ENCODE measurements at regions not wholly inside any gene's neighbourhood (a gene's known extent, or its start where the extent isn't known, plus 50 kb on each side); places are given as distances from the start of the nearest gene placed in this dataset.
"Not testable (repeated sequence)": the region's sequence is repeated elsewhere in the genome, so short reads cannot be mapped to it uniquely, and the experiment has no call there.

DNA sequence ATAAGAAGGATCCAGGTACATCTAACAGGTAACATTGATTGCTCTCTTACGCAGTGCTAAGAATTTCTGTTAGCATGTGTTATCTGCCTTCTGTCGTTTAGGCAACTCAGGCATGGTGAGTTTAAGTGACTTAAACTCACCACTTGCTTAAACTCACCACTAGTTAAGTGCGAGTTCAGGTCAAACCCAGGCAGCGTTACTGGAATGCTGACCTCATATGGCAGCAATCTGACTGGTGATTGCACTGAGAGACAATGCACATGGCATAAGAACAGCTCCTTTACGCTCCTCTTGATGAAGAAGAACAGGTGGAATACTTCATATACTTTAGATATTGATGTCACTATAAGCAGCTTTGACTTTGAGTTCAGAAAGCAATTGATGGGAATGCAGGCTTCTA lies 954.1 kb downstream of the SOCS6 start:
- no peak for DNase-seq (ENCODE audit: low spot score)

DNA sequence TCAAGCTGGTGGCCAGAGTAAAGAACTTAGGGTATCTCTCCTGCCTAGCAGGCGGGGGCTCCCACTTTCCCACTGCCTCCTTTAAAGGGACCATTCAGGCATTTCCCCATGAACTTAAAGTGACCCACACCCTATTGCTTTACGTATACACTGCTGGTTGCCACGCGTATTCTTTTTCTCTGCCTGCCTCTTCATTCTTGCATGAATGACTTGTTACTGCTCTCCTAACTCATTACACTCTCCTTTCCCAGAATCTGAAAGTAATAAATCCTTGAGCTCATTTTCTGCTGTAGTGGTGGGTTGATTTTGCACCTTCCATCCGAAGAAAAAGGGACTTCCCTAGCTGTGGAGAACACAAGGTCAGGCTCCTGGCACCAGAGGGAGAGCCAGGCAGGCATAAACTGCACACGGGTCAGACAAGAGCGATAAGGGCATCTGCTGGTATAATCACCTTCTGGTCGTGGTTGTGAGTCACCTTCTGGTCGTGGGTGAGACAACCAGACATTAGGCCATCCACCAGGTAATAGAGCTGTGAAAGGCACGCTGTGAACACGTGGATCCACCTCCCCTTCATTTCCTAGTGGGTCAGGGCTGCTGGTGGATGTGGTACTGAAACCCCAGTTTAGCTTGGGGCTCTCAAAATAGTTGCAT lies 950.3 kb downstream of the SOCS6 start:
- DNase-seq (ENCODE audit: low spot score): no peak

DNA sequence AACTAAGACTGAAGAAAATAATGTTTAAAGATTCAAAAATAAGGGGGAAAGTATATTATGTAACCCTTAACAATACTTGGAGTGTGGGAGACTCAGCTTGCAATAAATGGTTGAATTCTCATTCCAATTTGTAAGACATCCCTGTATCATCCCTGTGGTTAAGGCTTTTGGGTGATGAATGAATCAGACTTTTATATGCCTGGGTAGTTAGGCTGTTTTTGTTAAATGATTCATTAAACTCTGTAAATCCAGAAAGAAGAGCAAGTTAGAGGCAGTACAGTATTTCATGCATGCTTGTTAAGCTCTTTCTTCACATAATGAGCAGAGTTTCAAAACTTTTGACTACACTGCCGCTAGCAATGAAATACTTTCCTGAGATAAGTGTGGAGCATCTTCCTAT lies 948.8 kb downstream of the SOCS6 start:
- DNase-seq (ENCODE audit: low spot score): no peak

DNA sequence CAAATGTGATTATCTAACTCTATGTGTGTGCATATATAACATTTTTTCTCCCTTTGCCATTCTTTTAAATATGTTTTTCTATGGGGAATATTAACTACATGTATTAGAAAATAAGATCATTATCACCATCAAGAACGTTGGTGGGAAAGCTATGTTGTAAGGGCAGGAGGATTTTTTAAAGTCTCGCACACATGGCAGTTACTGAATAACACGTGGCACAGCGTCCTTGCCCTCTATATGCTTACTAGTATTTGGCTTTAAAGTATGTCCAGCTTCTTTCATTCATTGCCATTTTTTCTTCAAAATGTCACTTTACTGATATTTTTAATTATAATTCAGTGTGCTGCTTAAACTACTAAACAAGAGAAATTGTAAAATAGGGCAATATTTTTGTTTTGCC lies 944.3 kb downstream of the SOCS6 start:
- no peak for DNase-seq (ENCODE audit: low spot score)

DNA sequence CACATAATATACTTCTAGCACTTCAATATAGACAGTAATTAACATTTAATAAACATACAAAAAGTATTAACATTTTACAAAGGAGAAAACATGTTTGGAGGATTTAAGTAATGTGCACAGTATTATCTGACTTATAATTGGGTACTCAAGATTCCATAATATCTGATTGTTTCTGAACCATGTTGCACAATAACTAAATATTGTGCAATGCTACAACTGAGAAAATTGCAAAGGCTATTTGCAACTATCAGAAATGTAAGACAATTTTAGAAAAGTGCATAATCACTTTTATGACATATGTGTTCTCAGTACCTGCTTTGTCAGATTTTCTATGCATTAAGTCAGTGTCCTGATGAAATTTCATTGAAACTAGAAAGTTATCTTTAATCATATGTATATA lies 934.6 kb downstream of the SOCS6 start:
- DNase-seq (ENCODE audit: low spot score): no peak

DNA sequence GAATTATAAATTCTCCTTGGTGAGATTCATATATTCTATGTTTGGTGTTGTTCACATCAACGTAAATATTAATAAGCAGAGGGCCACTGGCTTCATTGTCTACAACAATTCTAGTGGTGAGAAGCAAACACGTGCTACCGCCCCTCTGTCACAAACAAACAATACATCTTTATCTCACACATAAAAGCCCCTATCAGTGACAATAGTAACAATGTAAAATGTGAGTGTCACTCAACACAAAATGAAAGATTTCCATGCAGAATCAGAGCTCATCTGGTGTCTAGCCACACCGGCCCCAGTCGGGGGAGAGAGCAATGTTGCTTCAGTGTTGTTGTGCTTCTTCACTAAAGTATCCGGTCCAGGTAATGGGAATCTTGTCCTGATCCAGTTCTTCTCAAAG lies 932.6 kb downstream of the SOCS6 start:
- DNase-seq (ENCODE audit: low spot score): no peak

DNA sequence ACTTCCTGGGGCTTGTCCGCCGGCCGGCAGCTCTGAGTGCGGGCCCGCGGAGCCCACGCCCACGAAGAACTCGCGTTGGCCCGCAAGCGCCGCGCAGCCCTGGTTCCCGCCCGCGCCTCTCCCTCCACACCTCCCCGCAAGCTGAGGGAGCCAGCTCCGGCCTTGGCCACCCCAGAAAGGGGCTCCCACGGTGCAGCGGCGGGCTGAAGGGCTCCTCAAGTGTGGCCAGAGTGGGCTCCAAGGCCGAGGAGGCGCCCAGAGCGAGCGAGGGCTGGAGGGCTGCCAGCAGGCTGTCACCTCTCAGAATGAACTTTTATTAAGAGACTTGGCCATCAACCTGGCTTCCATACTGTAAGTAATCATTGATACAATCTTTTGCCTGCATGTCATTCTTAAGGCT lies 923.9 kb downstream of the SOCS6 start:
- DNase-seq (ENCODE audit: low spot score): not testable (repeated sequence)

DNA sequence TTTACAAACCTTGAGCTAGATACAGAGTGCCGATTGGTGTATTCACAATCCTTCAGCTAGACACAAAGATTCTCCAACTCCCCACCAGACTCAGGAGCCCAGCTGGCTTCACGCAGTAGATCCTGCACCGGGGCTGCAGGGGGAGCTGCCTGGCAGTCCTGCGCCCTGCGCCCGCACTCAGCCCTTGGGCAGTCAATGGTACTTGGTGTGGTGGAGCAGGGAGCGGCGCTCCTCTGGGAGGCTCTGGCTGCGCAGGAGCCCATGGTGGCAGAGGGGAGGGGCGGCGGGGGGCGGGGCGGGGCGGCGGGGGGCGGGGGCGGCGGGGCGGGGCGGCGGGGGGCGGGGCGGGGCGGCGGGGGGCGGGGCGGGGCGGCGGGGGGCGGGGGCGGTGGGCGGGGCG lies 923.4 kb downstream of the SOCS6 start:
- DNase-seq (ENCODE audit: low spot score): no peak

DNA sequence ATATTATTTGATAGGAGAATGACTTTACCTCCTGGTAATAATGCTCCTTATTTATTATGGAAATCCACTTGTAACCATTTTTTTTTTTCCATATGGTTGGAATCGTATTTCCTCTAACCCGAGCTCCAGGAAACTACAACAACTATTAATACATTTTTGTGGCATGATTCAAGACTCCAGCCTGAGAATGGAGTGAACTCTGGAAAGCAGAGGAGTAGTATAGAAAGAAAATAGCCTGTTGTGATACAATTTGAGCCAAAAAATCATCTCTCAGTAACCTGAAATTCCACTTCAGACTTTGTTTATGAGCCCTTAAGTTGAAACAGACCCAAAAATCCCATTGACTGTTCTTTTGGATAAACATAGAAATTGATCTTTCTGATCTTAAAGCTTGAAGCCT lies 921.1 kb downstream of the SOCS6 start:
- no peak for DNase-seq (ENCODE audit: low spot score)

DNA sequence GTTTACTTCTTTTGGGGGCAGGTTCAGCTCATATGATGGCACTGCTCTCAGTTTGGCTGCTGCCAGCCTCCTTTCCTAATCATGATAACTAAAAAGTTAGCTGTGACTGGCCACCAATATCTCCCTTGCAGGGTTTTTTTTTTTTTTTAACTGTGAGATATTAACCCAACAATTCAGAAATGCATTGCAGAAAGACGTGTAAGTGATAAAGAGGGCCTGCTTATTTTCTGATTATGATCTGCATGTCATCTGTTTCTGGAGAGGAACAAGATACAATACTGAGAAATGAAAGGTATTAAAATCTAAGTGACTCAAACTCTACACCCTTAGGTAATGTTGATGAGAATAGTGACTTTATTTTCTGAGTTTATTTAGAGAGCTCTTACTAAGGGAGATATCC lies 905.6 kb downstream of the SOCS6 start:
- DNase-seq (ENCODE audit: low spot score): peak; percentile 2

DNA sequence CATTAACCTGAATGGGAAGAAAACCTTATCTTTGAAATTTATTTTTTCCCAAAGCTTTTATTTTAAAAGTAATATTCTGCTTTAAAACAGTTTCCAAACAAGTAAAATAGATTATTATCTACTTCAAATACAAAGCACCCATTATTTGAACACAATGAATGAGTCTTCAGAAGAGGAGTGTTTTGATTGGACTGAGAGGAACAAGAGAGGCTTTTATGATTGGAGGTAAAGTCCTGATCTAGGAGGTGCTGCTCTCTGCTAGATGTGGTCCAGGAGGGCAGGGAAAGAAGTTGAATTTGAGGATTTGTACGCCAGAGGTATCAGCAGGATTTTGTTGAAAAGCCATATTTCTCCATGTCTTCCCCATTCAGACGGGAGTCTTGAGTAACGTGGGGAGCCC lies 900.7 kb downstream of the SOCS6 start:
- no peak for DNase-seq (ENCODE audit: low spot score)

DNA sequence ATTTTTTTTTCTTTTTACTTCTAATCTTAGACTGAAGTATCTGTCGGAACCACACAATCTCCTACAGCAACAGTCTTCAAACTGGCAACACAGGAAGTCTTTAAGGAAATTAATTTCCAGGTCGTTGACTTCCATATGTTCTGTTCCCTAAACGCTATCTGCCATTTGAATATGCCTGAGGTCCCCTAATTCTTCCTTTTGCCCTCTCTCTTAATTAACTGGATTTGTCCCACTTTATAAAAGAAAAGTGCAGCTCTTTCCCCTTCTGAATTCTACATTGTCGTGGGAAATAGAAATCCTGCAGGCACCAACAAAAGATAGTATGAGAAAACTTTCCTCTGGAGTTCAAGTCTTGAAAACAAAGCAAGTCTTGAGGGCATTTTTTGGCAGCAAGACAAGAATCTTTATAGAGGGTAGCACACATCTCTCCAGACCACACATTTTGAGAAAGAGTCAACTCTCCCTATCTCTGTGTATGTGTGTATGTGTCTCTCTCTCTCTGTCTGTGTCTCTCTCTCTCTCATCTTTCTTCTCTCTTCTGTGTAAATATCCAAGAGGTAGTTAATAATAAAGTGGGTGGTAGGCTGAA lies 879.8 kb downstream of the SOCS6 start:
- DNase-seq (ENCODE audit: low spot score): no peak

DNA sequence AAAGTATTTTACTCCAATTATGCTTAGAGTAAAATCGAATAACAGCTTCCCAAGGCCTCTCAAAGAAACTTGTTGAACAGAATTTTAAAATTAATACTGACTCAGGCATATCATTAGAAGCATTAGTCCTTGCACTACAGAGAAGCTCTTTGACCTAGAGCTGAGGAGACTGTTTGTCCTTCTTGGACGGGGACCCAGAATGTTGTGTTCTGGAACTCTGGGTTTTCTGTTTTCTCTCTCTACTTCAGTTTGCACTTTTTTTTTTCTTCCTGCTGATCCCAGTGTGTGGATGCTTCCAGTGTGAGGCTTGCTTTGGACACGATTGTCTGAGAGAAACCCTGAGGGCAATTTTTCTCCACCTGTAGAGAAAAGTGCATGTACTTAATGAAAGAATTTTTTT lies 847.6 kb downstream of the SOCS6 start:
- DNase-seq (ENCODE audit: low spot score): no peak

DNA sequence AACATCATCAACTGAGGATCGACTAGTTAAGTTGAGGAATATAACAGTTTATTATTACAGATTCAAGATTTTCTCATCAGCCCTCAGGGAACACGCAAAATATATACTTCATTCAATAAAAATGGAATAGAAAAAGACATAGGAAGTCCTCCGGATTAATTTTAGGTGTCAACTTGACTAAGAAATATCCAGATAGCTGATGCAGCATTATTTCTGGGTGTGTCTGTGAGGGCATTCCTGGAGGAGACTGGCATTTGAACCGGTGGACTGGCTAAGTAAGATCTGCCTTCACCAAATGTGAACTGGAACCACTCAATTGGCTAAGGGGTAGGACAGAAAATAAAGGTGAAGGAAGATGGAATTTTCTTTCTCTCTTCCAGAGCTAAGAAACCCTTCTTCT lies 845.3 kb downstream of the SOCS6 start:
- no peak for DNase-seq (ENCODE audit: low spot score)

DNA sequence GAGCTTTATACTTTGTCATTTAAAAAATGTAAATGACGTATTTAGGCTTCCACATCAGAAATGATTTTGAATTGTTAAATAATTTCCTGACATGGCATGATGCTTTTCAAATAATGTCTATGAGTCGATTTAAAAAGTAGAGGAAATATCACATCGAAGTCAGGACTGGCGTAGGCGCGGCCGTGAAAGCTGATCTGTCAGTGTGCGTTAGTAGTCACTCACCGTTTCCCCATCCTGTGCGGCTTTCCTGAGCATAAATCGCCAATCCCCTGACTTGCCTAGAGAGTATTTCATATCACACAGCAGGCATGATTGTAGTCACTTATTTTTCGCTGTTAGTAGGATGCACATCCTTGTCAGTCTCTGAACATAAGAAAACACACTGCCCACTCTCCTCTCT lies 843.1 kb downstream of the SOCS6 start:
- no peak for DNase-seq (ENCODE audit: low spot score)

DNA sequence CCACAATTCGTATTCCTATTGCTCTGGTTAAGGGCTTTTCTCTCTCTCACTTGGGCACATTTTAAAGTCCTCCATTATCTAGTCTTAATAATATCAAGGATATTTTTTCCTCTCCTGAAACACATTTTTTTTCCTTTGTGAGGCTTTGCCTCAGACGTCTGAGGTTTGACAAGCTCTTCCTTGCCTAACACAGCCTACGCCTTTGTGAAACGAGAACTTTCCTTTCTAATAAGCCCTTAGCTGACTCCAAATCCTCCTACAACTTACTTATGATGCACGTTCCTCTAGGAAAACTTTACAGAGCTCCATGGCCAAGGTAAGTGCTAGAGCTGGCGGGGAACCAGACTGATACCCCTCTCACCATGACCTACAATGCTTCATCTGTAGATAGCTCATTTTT lies 841.5 kb downstream of the SOCS6 start:
- DNase-seq (ENCODE audit: low spot score): no peak

DNA sequence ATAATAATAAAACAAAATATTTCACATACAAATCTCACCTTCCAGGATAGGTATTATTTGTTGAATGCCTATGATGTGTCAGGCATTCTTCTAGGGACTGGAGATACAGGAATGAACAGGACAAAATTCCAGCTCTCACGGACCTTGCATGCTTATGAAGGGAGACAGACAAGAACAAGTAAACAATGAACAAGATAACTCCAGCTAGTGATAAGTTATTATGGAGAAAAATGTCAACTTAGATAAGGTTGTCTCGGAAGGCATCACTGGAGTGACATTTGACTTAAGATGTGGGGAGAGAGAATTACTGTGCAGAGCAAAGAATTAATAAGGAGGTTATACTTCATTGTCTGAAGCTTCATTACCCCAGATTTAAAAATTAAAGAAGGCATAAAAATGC lies 836.7 kb downstream of the SOCS6 start:
- no peak for DNase-seq (ENCODE audit: low spot score)

DNA sequence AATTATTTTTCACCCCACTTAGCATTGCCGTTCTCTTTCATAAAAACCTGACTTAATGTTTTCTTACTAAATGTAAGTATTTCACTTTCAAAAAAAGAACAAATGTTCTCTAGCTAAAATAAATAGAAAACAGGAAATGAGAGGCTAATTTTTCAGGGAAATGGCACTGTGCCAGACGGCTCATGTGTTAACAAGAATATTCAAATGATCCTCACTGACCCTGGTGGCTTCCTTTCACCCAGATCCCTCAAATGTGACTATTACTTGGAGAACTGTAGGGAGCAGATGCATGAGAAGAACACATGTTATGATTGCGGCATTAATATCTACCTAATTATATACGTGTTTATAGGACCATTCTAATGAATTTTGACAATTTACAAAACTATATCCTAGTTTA lies 827.7 kb downstream of the SOCS6 start:
- DNase-seq (ENCODE audit: low spot score): no peak

DNA sequence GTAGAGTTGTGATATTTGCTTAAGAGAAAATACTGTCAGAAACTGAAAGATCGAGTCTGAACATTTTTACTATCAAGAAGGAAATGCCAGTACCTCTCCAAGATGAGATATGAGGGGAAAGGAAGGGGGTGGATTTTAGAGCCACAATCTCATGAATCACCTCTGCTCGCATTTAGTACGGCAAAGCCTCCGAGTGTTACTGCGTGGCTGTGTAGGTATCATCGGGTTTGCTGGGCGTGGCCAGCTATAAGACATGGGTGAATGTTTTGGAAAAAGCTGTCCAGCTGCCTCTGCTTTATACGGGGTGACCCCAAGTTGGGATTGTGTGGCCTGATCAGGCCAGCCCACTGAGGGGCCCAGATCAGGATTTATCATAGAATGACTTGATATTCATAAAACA lies 826.4 kb downstream of the SOCS6 start:
- no peak for DNase-seq (ENCODE audit: low spot score)

DNA sequence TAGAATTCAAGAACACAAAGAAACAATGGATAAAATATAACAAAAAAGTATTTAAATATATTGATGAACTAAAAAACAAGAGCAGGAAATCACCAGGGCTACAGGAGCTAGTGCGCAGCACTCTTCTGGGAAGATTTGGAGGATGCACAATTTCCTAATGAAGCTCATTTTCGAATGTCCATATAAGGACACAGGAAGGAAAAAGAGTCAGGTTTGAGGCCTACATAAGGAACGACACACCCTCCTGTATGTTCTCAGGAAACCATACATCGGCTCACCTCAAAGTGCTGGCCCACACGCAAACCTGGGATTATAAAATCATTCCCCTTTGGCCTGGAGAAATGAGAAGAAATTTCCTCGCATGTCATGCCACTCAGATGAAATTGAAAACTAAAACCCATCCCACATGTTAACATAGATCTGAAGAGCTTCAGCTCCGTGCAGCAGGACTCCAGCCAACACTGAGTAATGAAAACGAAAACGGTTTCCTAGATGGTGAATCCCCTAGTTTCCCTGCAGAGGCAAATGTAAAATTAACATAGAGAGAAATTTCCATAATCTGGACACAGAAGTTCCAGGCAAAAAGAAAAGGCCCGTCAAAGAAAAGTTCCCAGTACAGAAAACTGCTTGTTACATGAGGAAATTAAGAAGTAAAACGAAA lies 825.8 kb downstream of the SOCS6 start:
- no peak for DNase-seq (ENCODE audit: low spot score)

DNA sequence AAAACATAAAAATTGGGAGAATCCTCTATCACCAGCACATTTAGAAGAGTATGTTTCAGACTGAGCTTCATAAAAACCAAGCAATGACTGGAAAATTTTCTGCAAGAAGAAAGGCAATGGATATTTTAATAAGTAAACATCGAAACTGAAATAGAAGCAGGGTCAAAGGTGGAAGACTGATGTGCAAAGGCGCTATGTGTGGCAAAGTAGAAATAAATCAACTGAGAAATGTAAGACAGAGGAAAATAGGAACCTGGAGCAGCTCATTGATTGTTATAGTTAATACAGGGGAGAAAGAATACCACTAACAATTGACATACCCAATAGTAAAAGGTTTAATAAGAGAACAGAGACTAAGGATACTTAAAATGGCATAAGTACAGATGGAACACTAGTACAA lies 818.4 kb downstream of the SOCS6 start:
- no peak for DNase-seq (ENCODE audit: low spot score)

DNA sequence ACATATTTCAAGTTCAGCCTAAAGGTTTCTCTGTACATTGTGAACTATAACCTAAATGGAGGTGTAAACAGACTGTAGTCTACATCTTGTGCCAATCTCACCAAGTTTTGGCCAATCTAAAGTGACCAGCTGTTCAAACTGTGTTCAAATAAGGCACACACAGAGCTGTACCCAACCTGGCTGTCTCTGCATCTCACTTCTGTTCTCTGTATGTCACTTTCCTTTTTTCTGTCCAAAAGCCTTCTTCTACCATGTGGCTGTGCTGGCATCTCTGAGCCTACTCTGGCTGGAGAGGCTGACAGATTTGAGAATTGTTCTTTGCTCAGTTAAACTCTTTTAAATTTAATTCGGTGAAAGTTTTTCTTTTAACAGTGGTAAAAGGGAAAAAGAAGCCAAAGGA lies 817.9 kb downstream of the SOCS6 start:
- DNase-seq (ENCODE audit: low spot score): no peak

DNA sequence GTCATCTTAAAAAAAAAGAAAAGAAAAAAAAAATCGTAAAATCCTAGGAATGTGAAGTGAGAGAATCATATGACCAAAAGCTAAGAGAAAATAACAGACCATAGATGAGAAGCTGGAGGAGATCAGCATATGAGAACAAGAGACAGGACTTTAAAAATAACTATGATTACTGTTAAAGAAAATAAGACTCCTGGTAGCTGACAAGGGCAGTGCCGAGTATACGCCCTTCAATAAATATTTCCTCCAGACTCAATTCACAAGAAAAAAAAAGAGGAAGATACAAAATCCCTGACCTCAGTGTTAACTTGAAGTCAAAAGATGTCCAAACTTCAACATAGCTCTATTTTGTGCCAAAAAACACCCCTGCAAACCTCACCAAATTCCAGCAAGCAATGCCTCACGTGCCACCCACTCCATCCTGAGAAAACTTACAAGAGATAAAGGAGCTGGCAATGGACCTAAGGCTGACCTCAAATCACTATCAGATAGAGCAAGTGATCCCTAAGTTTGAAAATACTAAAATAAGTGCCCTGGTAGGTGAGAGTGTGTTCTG lies 817.2 kb downstream of the SOCS6 start:
- DNase-seq (ENCODE audit: low spot score): no peak

Data from umbilical cord (tissue), 1 donor.